ENCODE measurements at regions not wholly inside any gene's neighbourhood (a gene's known extent, or its start where the extent isn't known, plus 50 kb on each side); places are given as distances from the start of the nearest gene placed in this dataset.

DNA sequence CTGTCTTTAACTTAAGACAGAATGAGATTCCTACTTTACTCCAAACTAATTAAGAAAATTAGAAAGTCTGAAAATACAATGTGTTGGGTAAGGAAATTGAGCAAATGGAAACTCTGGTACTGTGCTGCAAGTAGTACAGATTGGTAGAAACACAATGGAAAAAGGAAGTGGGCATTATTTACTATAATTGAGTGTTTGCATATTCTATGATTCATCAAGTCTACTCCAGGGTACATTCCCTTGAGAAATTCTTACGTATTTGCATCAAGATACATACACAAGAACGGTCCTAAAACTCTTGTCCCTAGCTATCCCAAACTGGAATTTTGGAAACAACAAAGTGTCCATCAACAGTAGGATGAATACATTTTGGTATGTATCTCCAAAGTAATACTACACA lies 123.5 kb upstream of the TARS1 start:
- TF ChIP-seq, protein P1, sequence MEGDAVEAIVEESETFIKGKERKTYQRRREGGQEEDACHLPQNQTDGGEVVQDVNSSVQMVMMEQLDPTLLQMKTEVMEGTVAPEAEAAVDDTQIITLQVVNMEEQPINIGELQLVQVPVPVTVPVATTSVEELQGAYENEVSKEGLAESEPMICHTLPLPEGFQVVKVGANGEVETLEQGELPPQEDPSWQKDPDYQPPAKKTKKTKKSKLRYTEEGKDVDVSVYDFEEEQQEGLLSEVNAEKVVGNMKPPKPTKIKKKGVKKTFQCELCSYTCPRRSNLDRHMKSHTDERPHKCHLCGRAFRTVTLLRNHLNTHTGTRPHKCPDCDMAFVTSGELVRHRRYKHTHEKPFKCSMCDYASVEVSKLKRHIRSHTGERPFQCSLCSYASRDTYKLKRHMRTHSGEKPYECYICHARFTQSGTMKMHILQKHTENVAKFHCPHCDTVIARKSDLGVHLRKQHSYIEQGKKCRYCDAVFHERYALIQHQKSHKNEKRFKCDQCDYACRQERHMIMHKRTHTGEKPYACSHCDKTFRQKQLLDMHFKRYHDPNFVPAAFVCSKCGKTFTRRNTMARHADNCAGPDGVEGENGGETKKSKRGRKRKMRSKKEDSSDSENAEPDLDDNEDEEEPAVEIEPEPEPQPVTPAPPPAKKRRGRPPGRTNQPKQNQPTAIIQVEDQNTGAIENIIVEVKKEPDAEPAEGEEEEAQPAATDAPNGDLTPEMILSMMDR (conservative IDR thresholded peaks at IDR 0.05) = no peak
- TF ChIP-seq ZFX (IDR thresholded peaks at IDR 0.05) = no peak
